Skin of body (tissue), 1 donor: ENCODE measurements at regions not wholly inside any gene's neighbourhood (a gene's known extent, or its start where the extent isn't known, plus 50 kb on each side); places are given as distances from the start of the nearest gene placed in this dataset.
A peak's percentile ranks its signal among the peaks of the same experiment; 100 is the strongest.
"Not testable (repeated sequence)": the region's sequence is repeated elsewhere in the genome, so short reads cannot be mapped to it uniquely, and the experiment has no call there.

Experiments
- DNase-seq: peaks from one replicate; lab custom pipeline; 2025; lab: John Stamatoyannopoulos, UW

- DNase-seq: no peak
Measured at GRCh38 chr3:101913168-101913567, 63.9 kb downstream of the NFKBIZ start.

- not testable (repeated sequence) for DNase-seq
Measured at GRCh38 chr3:101917761-101918160, 68.4 kb downstream of the NFKBIZ start.

GRCh38 chr3:101922151-101922725 is 72.9 kb downstream of the NFKBIZ start:
- not testable (repeated sequence) for DNase-seq

GRCh38 chr3:101924621-101925020 is 75.3 kb downstream of the NFKBIZ start:
- not testable (repeated sequence) for DNase-seq

GRCh38 chr3:101925124-101925523 is 75.8 kb downstream of the NFKBIZ start:
- not testable (repeated sequence) for DNase-seq

- DNase-seq: no peak
Measured at GRCh38 chr3:101925564-101925963, 76.2 kb downstream of the NFKBIZ start.

- DNase-seq: no peak
Measured at GRCh38 chr3:101926594-101927105, 77.3 kb downstream of the NFKBIZ start.

- DNase-seq: no peak
Measured at GRCh38 chr3:101928890-101929289, 79.6 kb downstream of the NFKBIZ start.

- no peak for DNase-seq
Measured at GRCh38 chr3:101931081-101931480, 81.8 kb downstream of the NFKBIZ start.

GRCh38 chr3:101932326-101933068 is 83.2 kb downstream of the NFKBIZ start:
- no peak for DNase-seq

GRCh38 chr3:101936419-101937356 is 87.4 kb downstream of the NFKBIZ start:
- no peak for DNase-seq

- DNase-seq: no peak
Measured at GRCh38 chr3:101938262-101938847, 89.0 kb downstream of the NFKBIZ start.

- DNase-seq: no peak
Measured at GRCh38 chr3:101939361-101940049, 90.2 kb downstream of the NFKBIZ start.

- peak; percentile 86 for DNase-seq
Measured at GRCh38 chr3:101940521-101941317, 91.4 kb downstream of the NFKBIZ start.

GRCh38 chr3:101941318-101942040 is 92.2 kb downstream of the NFKBIZ start:
- no peak for DNase-seq

- DNase-seq: no peak
Measured at GRCh38 chr3:101942356-101942755, 93.0 kb downstream of the NFKBIZ start.

- DNase-seq: no peak
Measured at GRCh38 chr3:101943029-101943428, 93.7 kb downstream of the NFKBIZ start.

- no peak for DNase-seq
Measured at GRCh38 chr3:101944308-101944707, 95.0 kb downstream of the NFKBIZ start.

- DNase-seq: no peak
Measured at GRCh38 chr3:101945980-101946379, 96.7 kb downstream of the NFKBIZ start.
